Loucy (cell line): ENCODE measurements at regions not wholly inside any gene's neighbourhood (a gene's known extent, or its start where the extent isn't known, plus 50 kb on each side); places are given as distances from the start of the nearest gene placed in this dataset.
A peak's percentile ranks its signal among the peaks of the same experiment; 100 is the strongest.

Source experiments
- H2AFZ ChIP-seq: fragments of 200-600 bp; sonication (generic); 2 replicates; pipeline ENCODE4 v1.6.0; 2016; ENCODE audit warnings: antibody characterized with exemption, mild to moderate bottlenecking, low read length, moderate library complexity
- H3F3A ChIP-seq: fragments of 200-600 bp; 2 replicates; pipeline ENCODE4 v1.6.0; 2016; ENCODE audit warnings: antibody characterized with exemption, low read depth, mild to moderate bottlenecking
- H3K27me3 ChIP-seq: fragments of 200-600 bp; sonication (generic); 2 replicates; pipeline ENCODE4 v1.6.1; 2014; ENCODE audit warnings: low read length, mild to moderate bottlenecking; ENCODE audit not compliant: insufficient read depth, poor library complexity, severe bottlenecking
- H3K36me3 ChIP-seq: fragments of 200-600 bp; sonication (generic); 2 replicates; pipeline ENCODE4 v1.6.1; 2016; ENCODE audit warnings: low read length; ENCODE audit not compliant: insufficient read depth
- H3K4me1 ChIP-seq: fragments of 200-600 bp; sonication (generic); 2 replicates; pipeline ENCODE4 v1.5.1; 2014; ENCODE audit warnings: low read length, mild to moderate bottlenecking; ENCODE audit not compliant: insufficient read depth, poor library complexity, severe bottlenecking
- H3K4me2 ChIP-seq: fragments of 200-600 bp; sonication (generic); 2 replicates; pipeline ENCODE4 v1.6.0; 2014; ENCODE audit warnings: antibody characterized with exemption, low read length, low read depth, mild to moderate bottlenecking; ENCODE audit not compliant: poor library complexity, severe bottlenecking
- H3K4me3 ChIP-seq: fragments of 200-600 bp; sonication (generic); 2 replicates; pipeline ENCODE4 v1.5.1; 2014; ENCODE audit warnings: low read length, mild to moderate bottlenecking, mixed read lengths; ENCODE audit not compliant: poor library complexity, severe bottlenecking
- H3K79me2 ChIP-seq: fragments of 200-600 bp; sonication (generic); 2 replicates; pipeline ENCODE4 v1.6.1; 2014; ENCODE audit warnings: low read length; ENCODE audit not compliant: insufficient read depth
- H3K9ac ChIP-seq: fragments of 200-600 bp; sonication (generic); 2 replicates; pipeline ENCODE4 v1.6.0; 2014; ENCODE audit warnings: mild to moderate bottlenecking, low read depth, low read length, moderate library complexity; ENCODE audit not compliant: poor library complexity, severe bottlenecking
- H3K9me2 ChIP-seq: fragments of 200-600 bp; sonication (generic); replicated peaks from 2 replicates; pipeline ENCODE4 v1.6.1; 2016; ENCODE audit warnings: low read depth, low read length, mixed read lengths
- H3K9me3 ChIP-seq: fragments of 200-600 bp; sonication (generic); 2 replicates; pipeline ENCODE4 v1.6.1; 2014; ENCODE audit warnings: mild to moderate bottlenecking, antibody characterized with exemption, low read length, low read depth; ENCODE audit not compliant: insufficient read depth
- H4K20me1 ChIP-seq: fragments of 200-600 bp; sonication (generic); 2 replicates; pipeline ENCODE4 v1.6.0; 2014; ENCODE audit warnings: antibody characterized with exemption, low read length, mild to moderate bottlenecking; ENCODE audit not compliant: insufficient read depth, poor library complexity, severe bottlenecking
- CTCF ChIP-seq: fragments of 200-600 bp; sonication (generic); conservative IDR thresholded peaks from 2 replicates; pipeline ENCODE4 v1.5.1; 2014; ENCODE audit warnings: mild to moderate bottlenecking, antibody characterized with exemption, low read length
- EZH2phosphoT487 ChIP-seq: fragments of 200-600 bp; IDR thresholded peaks from 2 replicates; pipeline ENCODE4 v1.6.1; 2018; ENCODE audit warnings: antibody characterized with exemption, mild to moderate bottlenecking, moderate library complexity, borderline replicate concordance

GRCh38 chr2:171254666-171255065 is 94.0 kb upstream of the TLK1 start:
- no peak overlapping the region for H3K4me2 ChIP-seq
- no peaks in the 10 kb centered on the region for H3K79me2 ChIP-seq
- H3K4me3 ChIP-seq, result no peak overlapping the region
- peaks cover 5% of the 10 kb centered on the region for H3K4me1 ChIP-seq
- no peak overlapping the region for H3K9ac ChIP-seq
- H3K36me3 ChIP-seq, result no peaks in the 10 kb centered on the region; the same call in 1 of the 2 replicates
- H3K9me3 ChIP-seq, result peaks cover 17% of the 10 kb centered on the region; the same call in 1 of the 2 replicates
- H2AFZ ChIP-seq, result no peak overlapping the region
- H3F3A ChIP-seq, result no peaks in the 10 kb centered on the region
- H4K20me1 ChIP-seq, result no peaks in the 10 kb centered on the region
- H3K27me3 ChIP-seq, result no peaks in the 10 kb centered on the region
- no peaks in the 10 kb centered on the region for H3K9me2 ChIP-seq
- TF ChIP-seq EZH2phosphoT487 (no peak), CTCF (no peak)

- Histone ChIP-seq H3K27me3 (no peaks in the 10 kb centered on the region), H2AFZ (no peak overlapping the region), H3K9ac (no peak overlapping the region), H3K4me3 (no peak overlapping the region), H3K4me1 (peaks cover 11% of the 10 kb centered on the region), H4K20me1 (no peaks in the 10 kb centered on the region), H3K9me2 (no peaks in the 10 kb centered on the region), H3K9me3 (peaks cover 15% of the 10 kb centered on the region; the same call in 1 of the 2 replicates), H3F3A (no peaks in the 10 kb centered on the region), H3K79me2 (no peaks in the 10 kb centered on the region), H3K4me2 (no peak overlapping the region), H3K36me3 (no peaks in the 10 kb centered on the region; the same call in 1 of the 2 replicates)
- no peak for TF ChIP-seq EZH2phosphoT487
- TF ChIP-seq CTCF, result peak; percentile 39
Measured at GRCh38 chr2:171253900-171254650, 93.4 kb upstream of the TLK1 start.

- Histone ChIP-seq H3K9me3 (peaks cover 9% of the 10 kb centered on the region; the same call in 1 of the 2 replicates), H3K4me1 (peaks cover 16% of the 10 kb centered on the region), H3K9ac (no peak overlapping the region), H2AFZ (no peak overlapping the region), H3K79me2 (no peaks in the 10 kb centered on the region), H3K4me3 (no peak overlapping the region), H3F3A (no peaks in the 10 kb centered on the region), H4K20me1 (no peaks in the 10 kb centered on the region), H3K9me2 (no peaks in the 10 kb centered on the region), H3K4me2 (no peak overlapping the region), H3K27me3 (no peaks in the 10 kb centered on the region), H3K36me3 (no peaks in the 10 kb centered on the region)
- TF ChIP-seq EZH2phosphoT487, result no peak
- no peak for TF ChIP-seq CTCF
Measured at GRCh38 chr2:171253279-171253678, 92.6 kb upstream of the TLK1 start.
